ENCODE measurements at regions not wholly inside any gene's neighbourhood (a gene's known extent, or its start where the extent isn't known, plus 50 kb on each side); places are given as distances from the start of the nearest gene placed in this dataset.

- TF ChIP-seq POLR2A (IDR thresholded peaks at IDR 0.05) = peak in 1 of 2 donors; percentile 23
- TF ChIP-seq, protein P1, sequence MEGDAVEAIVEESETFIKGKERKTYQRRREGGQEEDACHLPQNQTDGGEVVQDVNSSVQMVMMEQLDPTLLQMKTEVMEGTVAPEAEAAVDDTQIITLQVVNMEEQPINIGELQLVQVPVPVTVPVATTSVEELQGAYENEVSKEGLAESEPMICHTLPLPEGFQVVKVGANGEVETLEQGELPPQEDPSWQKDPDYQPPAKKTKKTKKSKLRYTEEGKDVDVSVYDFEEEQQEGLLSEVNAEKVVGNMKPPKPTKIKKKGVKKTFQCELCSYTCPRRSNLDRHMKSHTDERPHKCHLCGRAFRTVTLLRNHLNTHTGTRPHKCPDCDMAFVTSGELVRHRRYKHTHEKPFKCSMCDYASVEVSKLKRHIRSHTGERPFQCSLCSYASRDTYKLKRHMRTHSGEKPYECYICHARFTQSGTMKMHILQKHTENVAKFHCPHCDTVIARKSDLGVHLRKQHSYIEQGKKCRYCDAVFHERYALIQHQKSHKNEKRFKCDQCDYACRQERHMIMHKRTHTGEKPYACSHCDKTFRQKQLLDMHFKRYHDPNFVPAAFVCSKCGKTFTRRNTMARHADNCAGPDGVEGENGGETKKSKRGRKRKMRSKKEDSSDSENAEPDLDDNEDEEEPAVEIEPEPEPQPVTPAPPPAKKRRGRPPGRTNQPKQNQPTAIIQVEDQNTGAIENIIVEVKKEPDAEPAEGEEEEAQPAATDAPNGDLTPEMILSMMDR (IDR thresholded peaks at IDR 0.05) = peak in 1 of 6 experiments; percentile 18
Observed at GRCh38 chr10:63711867-63712716, 190.9 kb downstream of the REEP3 start.

Data from Peyer's patch (tissue), 4 donors.